Upper lobe of right lung (tissue), 1 donor: ENCODE measurements at regions not wholly inside any gene's neighbourhood (a gene's known extent, or its start where the extent isn't known, plus 50 kb on each side); places are given as distances from the start of the nearest gene placed in this dataset.

Experiments used
- ATAC-seq: fragments of 200-7000 bp; cut with Tn5 transposase; one replicate; pipeline ENCODE4 v1.9.1; 2020; ENCODE audit warnings: mild to moderate bottlenecking, moderate library complexity
- DNase-seq: peaks from one replicate; pipeline ENCODE4 v3.0.0-alpha.2; 2020
- H3K27ac ChIP-seq: fragments of 200-600 bp; one replicate; pipeline ENCODE4 v1.8.0; 2022
- H3K27me3 ChIP-seq: fragments of 200-600 bp; one replicate; pipeline ENCODE4 v1.8.0; 2022; ENCODE audit warnings: mild to moderate bottlenecking
- H3K36me3 ChIP-seq: fragments of 200-600 bp; one replicate; pipeline ENCODE4 v1.8.0; 2022
- H3K4me1 ChIP-seq: fragments of 200-600 bp; one replicate; pipeline ENCODE4 v1.8.0; 2022
- H3K4me3 ChIP-seq: fragments of 200-600 bp; one replicate; pipeline ENCODE4 v1.8.0; 2022; ENCODE audit warnings: mild to moderate bottlenecking
- H3K9me3 ChIP-seq: fragments of 200-600 bp; one replicate; pipeline ENCODE4 v1.8.0; 2022
- intact Hi-C: fragments of 100-400 bp; cut with DNase I; formaldehyde crosslinking; loops from one replicate; pipeline ENCODE4 v1.11.0; 2022
- TF ChIP-seq, protein P1 (sequence below): fragments of 200-600 bp; IDR thresholded peaks from one replicate; pipeline ENCODE4 v1.8.0; 2022; ENCODE audit warnings: antibody characterized with exemption
- donor health status: DM: no; HTN: yes; CAD: no; lungs with severe emphysema.

DNA sequence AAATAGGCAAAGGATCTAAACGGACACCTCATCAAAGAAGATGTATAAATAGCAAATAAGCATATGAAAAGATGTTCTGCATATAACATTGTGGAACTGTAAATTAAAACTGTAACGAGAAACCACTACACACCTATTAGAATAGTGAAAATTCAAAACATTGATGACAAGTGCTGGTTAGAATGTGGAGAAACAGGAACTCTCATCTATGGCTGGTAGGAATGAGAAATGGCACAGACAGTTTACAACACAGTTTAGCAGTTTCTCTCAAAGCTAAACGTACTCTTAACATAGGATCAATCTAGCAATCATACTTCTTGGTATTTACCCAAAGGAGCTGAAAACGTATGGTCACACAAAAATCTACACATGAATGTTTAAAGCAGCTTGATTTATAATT lies 126.2 kb downstream of the TRIB2 start:
- intact Hi-C loops: no loop called here
- ATAC-seq: no peak
- TF ChIP-seq, protein P1, sequence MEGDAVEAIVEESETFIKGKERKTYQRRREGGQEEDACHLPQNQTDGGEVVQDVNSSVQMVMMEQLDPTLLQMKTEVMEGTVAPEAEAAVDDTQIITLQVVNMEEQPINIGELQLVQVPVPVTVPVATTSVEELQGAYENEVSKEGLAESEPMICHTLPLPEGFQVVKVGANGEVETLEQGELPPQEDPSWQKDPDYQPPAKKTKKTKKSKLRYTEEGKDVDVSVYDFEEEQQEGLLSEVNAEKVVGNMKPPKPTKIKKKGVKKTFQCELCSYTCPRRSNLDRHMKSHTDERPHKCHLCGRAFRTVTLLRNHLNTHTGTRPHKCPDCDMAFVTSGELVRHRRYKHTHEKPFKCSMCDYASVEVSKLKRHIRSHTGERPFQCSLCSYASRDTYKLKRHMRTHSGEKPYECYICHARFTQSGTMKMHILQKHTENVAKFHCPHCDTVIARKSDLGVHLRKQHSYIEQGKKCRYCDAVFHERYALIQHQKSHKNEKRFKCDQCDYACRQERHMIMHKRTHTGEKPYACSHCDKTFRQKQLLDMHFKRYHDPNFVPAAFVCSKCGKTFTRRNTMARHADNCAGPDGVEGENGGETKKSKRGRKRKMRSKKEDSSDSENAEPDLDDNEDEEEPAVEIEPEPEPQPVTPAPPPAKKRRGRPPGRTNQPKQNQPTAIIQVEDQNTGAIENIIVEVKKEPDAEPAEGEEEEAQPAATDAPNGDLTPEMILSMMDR: no peak

DNA sequence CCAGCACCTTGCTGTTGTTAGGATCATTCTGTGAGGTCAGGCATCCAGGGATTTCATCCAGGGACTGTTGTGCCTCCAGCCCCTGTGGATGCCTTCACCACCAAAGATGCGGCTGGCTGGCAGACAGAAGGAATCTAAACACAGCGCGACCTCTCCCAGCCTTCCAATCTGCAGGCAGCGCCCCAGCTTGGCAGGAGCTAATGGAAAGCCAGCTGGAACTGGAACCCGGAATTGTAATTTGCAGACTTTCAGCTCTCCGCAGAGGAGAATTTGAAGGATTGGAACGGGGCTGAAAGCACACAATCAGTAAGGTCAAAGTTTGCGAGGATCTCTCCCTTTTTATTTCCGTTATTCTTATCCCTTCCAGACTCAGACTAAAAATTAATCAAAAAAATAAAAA lies 127.8 kb downstream of the TRIB2 start:
- ATAC-seq (peak; percentile 36), DNase-seq (no peak)
- intact Hi-C loops: no loop called here
- no peaks in the 10 kb centered on the region for H3K36me3 ChIP-seq
- no peak overlapping the region for H3K4me3 ChIP-seq
- no peaks in the 10 kb centered on the region for H3K9me3 ChIP-seq
- TF ChIP-seq, protein P1: no peak
- H3K4me1 ChIP-seq: no peaks in the 10 kb centered on the region
- no peaks in the 10 kb centered on the region for H3K27me3 ChIP-seq
- H3K27ac ChIP-seq: no peak overlapping the region

More for the DNA sequence above, 126.2 kb downstream of the TRIB2 start:
- no peaks in the 10 kb centered on the region for H3K27me3 ChIP-seq
- no peaks in the 10 kb centered on the region for H3K4me1 ChIP-seq
- H3K27ac ChIP-seq: no peak overlapping the region
- no peaks in the 10 kb centered on the region for H3K36me3 ChIP-seq
- no peak overlapping the region for H3K4me3 ChIP-seq
- DNase-seq: no peak
- H3K9me3 ChIP-seq: no peaks in the 10 kb centered on the region

DNA sequence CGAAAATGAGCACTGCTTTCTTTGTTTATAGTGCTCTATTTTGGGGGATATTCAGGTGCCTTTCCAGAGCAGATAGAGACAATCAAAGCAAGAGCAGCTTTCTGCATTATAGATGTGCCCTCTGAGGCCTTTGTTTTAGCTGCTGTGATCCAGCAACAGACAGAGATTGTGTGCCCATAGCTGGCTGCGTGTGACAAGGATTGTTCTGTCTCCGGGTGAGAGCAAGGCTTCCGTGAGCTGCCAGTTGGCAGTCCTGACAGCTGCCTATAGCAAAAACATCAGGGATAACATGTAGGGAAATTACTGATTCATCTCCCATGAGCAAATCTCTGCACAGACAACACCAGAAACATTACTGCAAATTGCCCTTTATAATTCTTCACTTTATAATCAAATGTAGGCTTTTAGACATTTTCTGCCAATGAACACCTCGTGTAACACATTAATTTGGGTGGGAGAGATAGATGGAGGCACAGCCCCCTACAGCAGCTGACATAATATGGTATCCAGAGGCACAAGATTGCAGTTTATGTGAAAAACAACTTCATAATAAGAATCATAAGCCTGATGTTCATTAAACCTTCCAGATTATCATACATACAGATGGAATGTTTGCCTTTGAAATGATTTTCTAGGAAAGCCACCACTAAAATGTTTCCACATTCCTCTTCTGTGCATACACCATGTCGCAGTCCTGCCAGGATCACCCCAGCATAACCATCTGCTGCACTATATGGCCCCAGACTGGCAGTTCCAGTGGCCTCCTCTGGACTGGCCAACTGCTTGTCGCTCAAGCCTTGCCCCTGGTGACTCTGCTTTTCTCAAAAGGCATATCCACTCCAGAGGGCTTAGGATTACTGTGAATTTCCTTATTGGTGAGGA lies 131.2 kb downstream of the TRIB2 start:
- no peaks in the 10 kb centered on the region for H3K36me3 ChIP-seq
- no peaks in the 10 kb centered on the region for H3K4me1 ChIP-seq
- H3K27me3 ChIP-seq: no peaks in the 10 kb centered on the region
- ATAC-seq: no peak
- no peaks in the 10 kb centered on the region for H3K9me3 ChIP-seq
- H3K27ac ChIP-seq: no peak overlapping the region
- intact Hi-C loops: no loop called here
- TF ChIP-seq, protein P1: no peak
- H3K4me3 ChIP-seq: no peak overlapping the region
- no peak for DNase-seq

DNA sequence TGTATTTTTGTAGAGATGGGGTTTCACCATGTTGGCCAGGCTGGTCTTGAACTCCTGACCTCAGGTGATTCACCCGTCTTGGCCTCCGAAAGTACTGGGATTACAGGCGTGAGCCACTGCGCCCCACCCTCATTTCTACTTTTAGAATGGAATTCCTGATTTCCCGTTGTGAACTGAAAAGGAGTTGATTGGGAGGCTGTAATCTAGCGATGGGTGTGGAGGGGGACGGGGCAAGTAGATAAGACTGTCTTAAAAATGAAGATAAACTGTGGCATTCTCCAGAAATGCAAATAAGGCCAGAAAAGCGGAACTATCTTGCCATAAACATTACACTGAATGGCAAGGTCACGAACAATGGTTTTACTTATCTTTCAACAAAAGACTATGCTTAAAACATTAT lies 135.4 kb downstream of the TRIB2 start:
- H3K4me3 ChIP-seq: no peak overlapping the region
- H3K9me3 ChIP-seq: no peaks in the 10 kb centered on the region
- TF ChIP-seq, protein P1: no peak
- intact Hi-C loops: no loop called here
- no peaks in the 10 kb centered on the region for H3K36me3 ChIP-seq
- DNase-seq (no peak), ATAC-seq (no peak)
- peaks cover 4% of the 10 kb centered on the region for H3K4me1 ChIP-seq
- H3K27ac ChIP-seq: no peak overlapping the region
- no peaks in the 10 kb centered on the region for H3K27me3 ChIP-seq

DNA sequence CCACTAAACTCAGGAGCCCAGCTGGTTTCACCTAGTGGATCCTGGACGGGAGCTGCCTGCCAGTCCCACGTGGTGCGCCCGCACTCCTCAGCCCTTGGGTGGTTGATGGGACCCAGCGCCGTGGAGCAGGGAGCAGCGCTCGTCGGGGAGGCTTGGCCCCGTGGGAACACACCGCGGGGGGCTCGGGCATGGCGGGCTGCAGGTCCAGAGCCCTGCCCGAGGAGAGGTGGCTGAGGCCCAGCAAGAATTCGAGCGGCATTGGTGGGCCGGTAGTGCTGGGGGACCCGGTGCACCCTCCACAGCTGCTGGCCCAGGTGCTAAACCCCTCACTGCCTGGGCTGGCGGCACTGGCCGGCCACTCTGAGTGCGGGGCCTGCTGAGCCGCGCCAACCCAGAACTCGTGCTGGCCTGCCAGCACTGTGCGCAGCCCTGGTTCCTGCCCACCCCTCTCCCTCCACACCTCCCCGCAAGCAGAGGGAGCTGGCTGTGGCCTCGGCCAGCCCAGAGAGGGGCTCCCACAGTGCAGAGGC lies 137.3 kb downstream of the TRIB2 start:
- ATAC-seq: no peak
- H3K36me3 ChIP-seq: no peaks in the 10 kb centered on the region
- DNase-seq: no peak
- TF ChIP-seq, protein P1: no peak
- no peaks in the 10 kb centered on the region for H3K27me3 ChIP-seq
- no peak overlapping the region for H3K4me3 ChIP-seq
- no peaks in the 10 kb centered on the region for H3K9me3 ChIP-seq
- H3K27ac ChIP-seq: no peak overlapping the region
- intact Hi-C loops: no loop called here
- peaks cover 4% of the 10 kb centered on the region for H3K4me1 ChIP-seq
